Activated T-helper 1 cell treated with anti-CD3 and anti-CD28 coated beads, Interleukin-12 subunit alpha, Interleukin-12 subunit beta, Interleukin-2, Interleukin-4 antibody, amounts not matched to agents 30 ng/mL and 10 ng/mL and 1 ng/mL, durations not matched to agents 14 hours and 24 hours and 36 hours (primary cell): ENCODE measurements at regions not wholly inside any gene's neighbourhood (a gene's known extent, or its start where the extent isn't known, plus 50 kb on each side); places are given as distances from the start of the nearest gene placed in this dataset.

ENCODE experiments used
- DNase-seq: peaks from one replicate; pipeline ENCODE4 v3.0.0; 2021; ENCODE audit warnings: low spot score
- H3K27ac Mint-ChIP-seq: one replicate; pipeline ENCODE4 v1.8.0; 2021; ENCODE audit warnings: mild to moderate bottlenecking, mixed read lengths
- H3K27me3 Mint-ChIP-seq: one replicate; pipeline ENCODE4 v1.8.0; 2022; ENCODE audit warnings: mild to moderate bottlenecking, moderate library complexity, mixed read lengths; ENCODE audit not compliant: insufficient read depth
- H3K36me3 Mint-ChIP-seq: one replicate; pipeline ENCODE4 v1.8.0; 2021; ENCODE audit warnings: low read depth, mixed read lengths
- H3K4me1 Mint-ChIP-seq: one replicate; pipeline ENCODE4 v1.8.0; 2021; ENCODE audit warnings: low read depth, mixed read lengths
- H3K4me3 Mint-ChIP-seq: one replicate; pipeline ENCODE4 v1.8.0; 2021; ENCODE audit warnings: mild to moderate bottlenecking, moderate library complexity, mixed read lengths
- H3K9me3 Mint-ChIP-seq: one replicate; pipeline ENCODE4 v1.8.0; 2021; ENCODE audit warnings: mixed read lengths
- intact Hi-C: fragments of 100-400 bp; cut with micrococcal nuclease; formaldehyde crosslinking; loops from one replicate; pipeline ENCODE4 v1.15.1; 2024

DNA sequence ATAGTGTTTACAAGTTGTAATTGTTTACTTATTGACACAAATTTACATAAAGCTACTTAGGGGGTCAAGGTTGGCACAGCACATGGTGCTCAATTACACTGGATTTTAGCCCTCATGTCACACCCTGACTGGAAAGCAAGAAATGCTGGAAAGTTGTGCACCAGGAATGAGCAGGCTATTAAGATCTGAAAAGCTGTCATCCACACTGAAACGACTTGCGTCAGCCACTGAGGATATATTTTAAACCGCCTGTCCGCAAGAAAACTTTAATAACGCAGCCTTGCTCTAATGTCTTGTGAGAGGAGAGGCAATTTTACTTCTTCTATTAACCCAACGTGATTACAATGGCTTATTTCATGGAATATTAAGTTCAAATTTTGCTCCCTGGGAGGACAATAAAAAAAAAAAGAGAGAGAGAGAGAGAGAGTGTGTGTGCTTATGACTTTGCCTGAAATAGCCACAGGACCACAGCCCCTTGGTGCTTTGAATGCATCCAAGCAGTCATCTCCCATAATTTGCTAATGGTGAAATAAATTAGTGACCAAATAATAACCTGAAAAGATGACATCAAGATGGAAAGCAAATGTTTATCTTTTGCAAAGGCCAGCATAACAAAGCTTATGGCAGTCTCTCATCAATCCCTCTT is 425.4 kb upstream of the PSMD7 start:
- DNase-seq: no peak
- H3K9me3 Mint-ChIP-seq: no peaks in the 10 kb centered on the region
- intact Hi-C loops: no loop called here
- no peaks in the 10 kb centered on the region for H3K27me3 Mint-ChIP-seq
- no peaks in the 10 kb centered on the region for H3K36me3 Mint-ChIP-seq
- H3K27ac Mint-ChIP-seq: no peak overlapping the region
- H3K4me3 Mint-ChIP-seq: no peak overlapping the region
- no peaks in the 10 kb centered on the region for H3K4me1 Mint-ChIP-seq

- Mint-ChIP-seq H3K36me3 (no peaks in the 10 kb centered on the region), H3K27me3 (no peaks in the 10 kb centered on the region), H3K4me3 (no peak overlapping the region), H3K27ac (no peak overlapping the region), H3K4me1 (no peaks in the 10 kb centered on the region), H3K9me3 (no peaks in the 10 kb centered on the region)
- intact Hi-C loops: no loop called here
- no peak for DNase-seq
Observed at GRCh38 chr16:73869126-73869525, 427.5 kb upstream of the PSMD7 start.

DNA sequence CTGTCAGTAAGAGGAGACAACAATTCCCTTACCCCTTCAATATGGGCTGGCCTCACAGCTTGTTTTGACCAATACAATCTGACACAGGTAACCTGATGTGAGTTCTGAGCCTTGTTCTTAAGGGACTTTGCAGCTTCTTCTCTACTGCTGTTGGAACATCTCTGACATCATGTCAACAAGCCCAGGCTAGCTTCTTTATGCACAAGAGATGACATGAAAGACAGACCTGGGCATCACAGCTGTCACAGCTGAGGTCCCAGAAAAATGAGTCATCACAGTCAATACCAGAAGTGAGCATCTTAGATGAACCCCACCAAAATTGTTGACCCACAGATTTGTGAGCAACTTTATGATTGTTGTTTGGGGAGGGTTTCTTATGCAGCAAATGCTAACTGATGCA is 431.7 kb upstream of the PSMD7 start:
- Mint-ChIP-seq H3K4me3 (no peak overlapping the region), H3K9me3 (no peaks in the 10 kb centered on the region), H3K27ac (no peak overlapping the region), H3K36me3 (no peaks in the 10 kb centered on the region), H3K4me1 (no peaks in the 10 kb centered on the region), H3K27me3 (no peaks in the 10 kb centered on the region)
- intact Hi-C loops: no loop called here
- DNase-seq: no peak

DNA sequence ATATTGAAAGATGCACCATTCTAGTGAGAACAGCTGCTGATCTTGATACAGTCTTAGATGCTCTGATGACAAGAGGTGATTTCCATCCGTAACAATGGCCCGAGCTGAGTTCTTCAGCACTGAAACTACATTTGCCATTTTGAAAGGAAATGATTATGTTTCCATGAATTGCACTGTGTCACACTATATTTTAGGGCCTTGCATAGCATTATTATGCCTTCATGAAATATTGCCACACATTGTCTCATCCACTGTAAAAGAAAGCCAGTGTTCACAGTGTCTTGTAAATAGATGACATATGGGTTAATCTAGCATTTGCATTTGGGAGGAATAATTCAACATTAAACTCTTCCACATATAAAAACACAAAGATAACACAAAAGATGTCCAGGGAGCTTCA is 438.3 kb upstream of the PSMD7 start:
- no peak overlapping the region for H3K4me3 Mint-ChIP-seq
- intact Hi-C loops: no loop called here

GRCh38 chr16:73853968-73854367 is 442.6 kb upstream of the PSMD7 start:
- Mint-ChIP-seq H3K27me3 (no peaks in the 10 kb centered on the region), H3K36me3 (no peaks in the 10 kb centered on the region), H3K4me3 (no peak overlapping the region), H3K9me3 (peaks cover 3% of the 10 kb centered on the region), H3K4me1 (no peaks in the 10 kb centered on the region), H3K27ac (no peak overlapping the region)
- DNase-seq: no peak
- intact Hi-C loops: no loop called here

More for the DNA sequence above, 438.3 kb upstream of the PSMD7 start:
- Mint-ChIP-seq H3K9me3 (no peaks in the 10 kb centered on the region), H3K27ac (no peak overlapping the region), H3K4me1 (no peaks in the 10 kb centered on the region), H3K36me3 (no peaks in the 10 kb centered on the region), H3K27me3 (no peaks in the 10 kb centered on the region)
- no peak for DNase-seq

DNA sequence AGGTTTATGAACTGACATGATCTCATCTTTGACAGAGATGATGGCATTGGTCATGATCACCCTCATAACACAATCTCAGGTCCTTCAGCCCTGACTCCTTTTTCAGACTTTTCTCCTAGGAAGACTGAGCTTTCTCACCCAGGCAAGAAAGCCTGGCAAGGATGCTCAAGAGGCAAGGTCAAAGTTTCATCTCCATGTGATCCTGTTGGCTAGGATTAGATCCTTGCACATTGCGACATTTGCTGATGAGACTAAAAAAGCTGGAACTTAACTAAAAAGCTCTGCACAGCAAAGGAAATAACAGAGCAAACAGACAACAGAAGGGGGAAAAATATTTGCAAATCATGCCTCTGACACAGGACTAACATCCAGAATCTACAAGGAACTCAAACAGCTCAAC is 444.1 kb upstream of the PSMD7 start:
- intact Hi-C loops: no loop called here
- DNase-seq: no peak
- no peaks in the 10 kb centered on the region for H3K27me3 Mint-ChIP-seq
- no peaks in the 10 kb centered on the region for H3K4me1 Mint-ChIP-seq
- H3K27ac Mint-ChIP-seq: no peak overlapping the region
- H3K9me3 Mint-ChIP-seq: peaks cover 3% of the 10 kb centered on the region
- no peak overlapping the region for H3K4me3 Mint-ChIP-seq
- no peaks in the 10 kb centered on the region for H3K36me3 Mint-ChIP-seq

DNA sequence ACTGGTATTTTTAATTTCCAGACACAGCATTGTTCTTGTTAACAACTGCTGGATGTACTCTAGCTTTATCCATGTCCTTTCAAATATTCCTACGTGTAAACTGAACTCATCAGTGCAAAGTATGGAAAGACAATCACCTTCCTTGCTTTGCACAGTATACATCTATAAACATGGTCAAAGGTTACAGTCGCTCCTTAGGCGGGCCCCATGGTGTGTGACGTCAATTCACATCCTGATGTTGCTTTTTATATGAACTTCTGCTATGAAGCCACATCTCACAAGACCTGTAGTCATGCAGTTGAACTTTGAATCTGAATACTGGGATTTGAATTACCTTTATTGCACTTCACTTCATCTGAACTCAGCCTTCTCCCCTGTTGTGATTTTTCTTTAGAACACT is 447.6 kb upstream of the PSMD7 start:
- no peak for DNase-seq
- Mint-ChIP-seq H3K36me3 (no peaks in the 10 kb centered on the region), H3K4me3 (no peak overlapping the region), H3K27ac (no peak overlapping the region), H3K27me3 (no peaks in the 10 kb centered on the region), H3K4me1 (no peaks in the 10 kb centered on the region), H3K9me3 (peaks cover 3% of the 10 kb centered on the region)
- intact Hi-C loops: no loop called here

- Mint-ChIP-seq H3K9me3 (peaks cover 3% of the 10 kb centered on the region), H3K27me3 (no peaks in the 10 kb centered on the region), H3K4me3 (no peak overlapping the region), H3K36me3 (no peaks in the 10 kb centered on the region), H3K4me1 (no peaks in the 10 kb centered on the region), H3K27ac (no peak overlapping the region)
- DNase-seq: no peak
- intact Hi-C loops: no loop called here
Observed at GRCh38 chr16:73847090-73847489, 449.5 kb upstream of the PSMD7 start.

DNA sequence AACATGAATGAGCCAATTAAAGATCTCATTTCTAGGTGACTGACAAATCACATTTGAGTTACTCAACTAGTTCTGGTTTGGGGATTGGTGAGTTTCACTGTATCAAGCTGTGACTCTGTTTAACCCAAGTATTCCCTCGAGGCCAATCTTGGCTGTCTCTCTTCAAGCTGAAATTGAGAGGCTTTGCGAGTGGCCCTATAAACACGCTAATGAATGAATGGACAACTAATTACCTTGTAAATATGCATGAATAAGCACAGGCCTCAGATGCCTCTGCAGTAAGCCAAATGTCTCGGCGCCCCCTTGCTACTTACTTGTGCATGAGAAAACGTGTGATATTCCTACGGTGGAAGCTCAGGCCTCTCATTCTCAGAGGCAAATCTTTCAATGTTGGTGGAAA is 450.3 kb upstream of the PSMD7 start:
- Mint-ChIP-seq H3K9me3 (peaks cover 3% of the 10 kb centered on the region), H3K36me3 (no peaks in the 10 kb centered on the region), H3K4me1 (no peaks in the 10 kb centered on the region), H3K27ac (no peak overlapping the region), H3K4me3 (no peak overlapping the region), H3K27me3 (no peaks in the 10 kb centered on the region)
- intact Hi-C loops: no loop called here
- DNase-seq: no peak

DNA sequence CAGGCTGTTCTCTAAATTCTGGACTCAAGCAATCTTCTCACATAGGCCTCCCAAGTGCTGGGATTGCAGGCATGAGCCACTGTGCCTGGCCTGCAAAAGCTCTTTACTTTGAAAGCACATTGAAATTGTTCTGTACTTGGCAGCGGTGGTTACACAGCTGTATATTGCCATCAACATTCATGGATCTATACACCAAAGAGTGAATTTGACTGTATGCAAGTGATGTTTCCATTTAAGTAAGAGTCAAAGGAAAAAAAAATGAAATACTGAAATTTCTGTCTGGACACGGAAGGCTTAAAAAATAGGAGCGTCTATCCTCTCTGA is 450.6 kb upstream of the PSMD7 start:
- peaks cover 2% of the 10 kb centered on the region for H3K9me3 Mint-ChIP-seq
- no peaks in the 10 kb centered on the region for H3K4me1 Mint-ChIP-seq
- H3K36me3 Mint-ChIP-seq: no peaks in the 10 kb centered on the region
- DNase-seq: no peak
- no peak overlapping the region for H3K27ac Mint-ChIP-seq
- intact Hi-C loops: no loop called here
- no peaks in the 10 kb centered on the region for H3K27me3 Mint-ChIP-seq
- no peak overlapping the region for H3K4me3 Mint-ChIP-seq

DNA sequence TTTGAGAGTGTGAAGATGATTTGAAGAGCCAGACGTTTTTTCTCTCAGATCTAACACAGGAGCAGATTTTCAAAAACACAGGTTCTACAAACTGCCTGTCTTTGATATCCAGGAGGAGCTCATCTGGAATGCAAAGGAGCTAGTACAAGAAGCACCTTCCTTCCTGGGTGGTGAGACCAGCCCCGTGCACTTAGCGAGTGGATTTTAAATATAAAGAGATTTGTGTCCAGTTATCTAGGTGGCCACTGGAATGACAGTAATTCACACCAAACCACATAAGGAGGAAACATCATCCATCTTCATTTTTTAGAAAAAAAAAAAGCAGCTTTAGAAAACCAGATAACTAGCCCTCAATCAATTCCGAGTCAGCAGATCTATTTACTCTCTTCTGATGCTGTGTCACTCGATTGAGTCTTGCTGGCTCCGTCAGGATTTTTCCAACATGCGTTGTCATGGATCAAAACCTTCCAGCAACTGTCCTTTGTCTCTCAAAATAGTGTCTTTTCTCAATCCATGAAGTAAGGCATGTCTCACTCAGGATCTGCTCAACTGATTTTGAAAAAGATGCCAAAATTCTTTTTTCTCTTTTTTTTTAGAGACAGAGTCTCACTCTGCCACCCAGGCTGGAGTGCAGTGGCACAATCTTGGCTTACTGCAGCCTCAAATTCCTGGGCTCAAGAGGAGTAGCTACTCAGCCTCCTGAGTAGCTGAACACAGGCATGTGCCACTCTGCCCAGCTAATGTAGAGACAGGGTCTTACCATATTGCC is 451.2 kb upstream of the PSMD7 start:
- Mint-ChIP-seq H3K27ac (no peak overlapping the region), H3K4me1 (no peaks in the 10 kb centered on the region), H3K4me3 (no peak overlapping the region), H3K27me3 (no peaks in the 10 kb centered on the region), H3K36me3 (no peaks in the 10 kb centered on the region), H3K9me3 (no peaks in the 10 kb centered on the region)
- intact Hi-C loops: no loop called here
- DNase-seq: no peak

DNA sequence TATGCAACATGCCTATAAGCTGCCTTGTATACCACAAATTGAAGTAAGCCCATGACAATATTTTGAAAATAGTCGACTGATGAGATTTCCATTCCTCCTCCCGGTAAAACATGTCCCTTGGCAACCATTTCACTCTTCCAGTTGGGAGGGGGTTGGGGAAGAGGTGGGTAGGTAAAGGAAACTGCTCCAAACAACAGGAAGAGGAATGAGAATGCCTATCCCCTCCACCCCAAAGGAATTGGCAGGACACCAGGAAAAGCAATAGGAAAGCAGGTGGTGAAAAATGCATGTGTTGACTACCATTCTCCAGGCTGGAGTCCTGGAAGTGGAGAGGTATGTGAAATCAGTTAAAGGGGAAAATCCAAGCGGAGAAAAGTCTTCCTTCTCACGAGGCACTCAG is 455.9 kb upstream of the PSMD7 start:
- H3K4me3 Mint-ChIP-seq: no peak overlapping the region
- intact Hi-C loops: no loop called here

GRCh38 chr16:73831220-73831619 is 465.4 kb upstream of the PSMD7 start:
- Mint-ChIP-seq H3K4me3 (no peak overlapping the region), H3K9me3 (peaks cover 14% of the 10 kb centered on the region), H3K36me3 (no peaks in the 10 kb centered on the region), H3K27ac (no peak overlapping the region), H3K4me1 (no peaks in the 10 kb centered on the region), H3K27me3 (no peaks in the 10 kb centered on the region)
- intact Hi-C loops: no loop called here
- no peak for DNase-seq

More for the DNA sequence above, 455.9 kb upstream of the PSMD7 start:
- H3K4me1 Mint-ChIP-seq: no peaks in the 10 kb centered on the region
- no peaks in the 10 kb centered on the region for H3K36me3 Mint-ChIP-seq
- no peaks in the 10 kb centered on the region for H3K27me3 Mint-ChIP-seq
- no peak overlapping the region for H3K27ac Mint-ChIP-seq
- DNase-seq: no peak
- peaks cover 13% of the 10 kb centered on the region for H3K9me3 Mint-ChIP-seq
